Mesendoderm (in vitro differentiated cells): ENCODE measurements at regions not wholly inside any gene's neighbourhood (a gene's known extent, or its start where the extent isn't known, plus 50 kb on each side); places are given as distances from the start of the nearest gene placed in this dataset.
"Not testable (repeated sequence)": the region's sequence is repeated elsewhere in the genome, so short reads cannot be mapped to it uniquely, and the experiment has no call there.

Experiments
- DNase-seq: peaks from one replicate; pipeline ENCODE4 v3.0.0; 2013
- H2AK5ac ChIP-seq: 2 replicates; pipeline ENCODE4 v1.6.1; 2013; ENCODE audit warnings: low read length, inconsistent platforms
- H2BK120ac ChIP-seq: 2 replicates; pipeline ENCODE4 v1.6.1; 2013; ENCODE audit warnings: low read depth, mild to moderate bottlenecking, low read length, moderate library complexity, mixed read lengths
- H2BK15ac ChIP-seq: replicated peaks from 2 replicates; pipeline ENCODE4 v1.6.1; 2013; ENCODE audit warnings: low read depth, mild to moderate bottlenecking, moderate library complexity
- H2BK5ac ChIP-seq: 2 replicates; pipeline ENCODE4 v1.6.1; 2013; ENCODE audit warnings: low read length, inconsistent platforms
- H3K18ac ChIP-seq: 2 replicates; pipeline ENCODE4 v1.6.1; 2013; ENCODE audit warnings: mild to moderate bottlenecking, low read length, mixed read lengths
- H3K23ac ChIP-seq: one replicate; pipeline ENCODE4 v1.6.1; 2013; ENCODE audit warnings: low read length
- H3K27ac ChIP-seq: 2 replicates; pipeline ENCODE4 v1.5.1; 2013; ENCODE audit warnings: low read depth, mild to moderate bottlenecking, inconsistent platforms, low read length, moderate library complexity
- H3K27me3 ChIP-seq: 2 replicates; pipeline ENCODE4 v1.6.1; 2013; ENCODE audit warnings: low read length, control low read depth, mild to moderate bottlenecking, inconsistent platforms; ENCODE audit not compliant: insufficient read depth, poor library complexity
- H3K36me3 ChIP-seq: 2 replicates; pipeline ENCODE4 v1.6.1; 2013; ENCODE audit warnings: low read length, inconsistent platforms; ENCODE audit not compliant: control insufficient read depth, insufficient read depth
- H3K4ac ChIP-seq: one replicate; pipeline ENCODE4 v1.6.1; 2013; ENCODE audit warnings: low read depth, mild to moderate bottlenecking, low read length, moderate library complexity
- H3K4me1 ChIP-seq: 2 replicates; pipeline ENCODE4 v1.6.1; 2013; ENCODE audit warnings: low read depth, low read length, inconsistent platforms; ENCODE audit not compliant: control insufficient read depth
- H3K4me2 ChIP-seq: 2 replicates; pipeline ENCODE4 v1.6.1; 2013; ENCODE audit warnings: low read length
- H3K4me3 ChIP-seq: 2 replicates; pipeline ENCODE4 v1.5.1; 2013; ENCODE audit warnings: mild to moderate bottlenecking, low read length
- H3K56ac ChIP-seq: one replicate; pipeline ENCODE4 v1.6.1; 2013; ENCODE audit warnings: low read length
- H3K79me1 ChIP-seq: 2 replicates; pipeline ENCODE4 v1.6.1; 2013; ENCODE audit warnings: low read length, inconsistent platforms
- H3K79me2 ChIP-seq: 2 replicates; pipeline ENCODE4 v1.6.1; 2013; ENCODE audit warnings: mild to moderate bottlenecking, low read length; ENCODE audit not compliant: control insufficient read depth, insufficient read depth
- H3K9ac ChIP-seq: 2 replicates; pipeline ENCODE4 v1.6.1; 2013; ENCODE audit warnings: low read length, inconsistent platforms
- H4K5ac ChIP-seq: one replicate; pipeline ENCODE4 v1.6.1; 2013; ENCODE audit warnings: low read length
- H4K8ac ChIP-seq: one replicate; pipeline ENCODE4 v1.6.1; 2013; ENCODE audit warnings: low read depth, mild to moderate bottlenecking, control low read depth, low read length, moderate library complexity
- WGBS: extraction: QIAGEN DNeasy Blood & Tissue Kit; methylation state at CpG from one replicate; pipeline ENCODE4 v1.1.7; 2013; ENCODE audit warnings: low lambda C conversion rate, missing lambda C conversion rate; ENCODE audit not compliant: insufficient coverage; ENCODE audit errors: extremely low coverage; 5-methylcytosine and 5-hydroxymethylcytosine counted together

DNA sequence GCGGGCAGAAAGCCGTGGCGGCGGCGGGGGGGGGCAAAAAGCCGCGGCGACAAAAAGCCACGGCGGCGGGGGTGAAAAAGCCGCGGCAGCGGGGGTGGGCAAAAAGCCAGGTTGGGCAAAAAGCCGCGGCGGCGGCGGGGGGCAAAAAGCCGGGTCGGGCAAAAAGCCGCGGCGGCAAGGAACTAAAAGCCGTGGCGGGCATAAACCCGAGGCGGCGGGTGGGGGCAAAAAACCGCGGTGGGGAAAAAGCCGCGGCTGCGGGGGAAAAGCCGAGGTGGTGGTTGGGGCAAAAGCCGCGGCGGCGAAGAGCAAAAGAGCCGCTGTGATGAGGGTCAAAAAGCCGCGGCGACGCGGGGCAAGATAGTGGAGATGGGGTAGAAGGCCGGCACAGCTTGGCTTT, 1834.2 kb downstream of the FOXD4L5 start:
- H3K27ac ChIP-seq, H3K4me2 ChIP-seq, H3K36me3 ChIP-seq, H3K79me1 ChIP-seq, H2BK5ac ChIP-seq, H3K79me2 ChIP-seq, H3K4me3 ChIP-seq, H3K4ac ChIP-seq, H3K23ac ChIP-seq, H3K4me1 ChIP-seq, H4K5ac ChIP-seq, H4K8ac ChIP-seq, H3K9ac ChIP-seq, H2BK15ac ChIP-seq, H2AK5ac ChIP-seq, DNase-seq, H3K56ac ChIP-seq, H3K18ac ChIP-seq, H3K27me3 ChIP-seq, H2BK120ac ChIP-seq: not testable (repeated sequence)
- no CpG with 5 or more reads among the region's 46 CpGs for WGBS

DNA sequence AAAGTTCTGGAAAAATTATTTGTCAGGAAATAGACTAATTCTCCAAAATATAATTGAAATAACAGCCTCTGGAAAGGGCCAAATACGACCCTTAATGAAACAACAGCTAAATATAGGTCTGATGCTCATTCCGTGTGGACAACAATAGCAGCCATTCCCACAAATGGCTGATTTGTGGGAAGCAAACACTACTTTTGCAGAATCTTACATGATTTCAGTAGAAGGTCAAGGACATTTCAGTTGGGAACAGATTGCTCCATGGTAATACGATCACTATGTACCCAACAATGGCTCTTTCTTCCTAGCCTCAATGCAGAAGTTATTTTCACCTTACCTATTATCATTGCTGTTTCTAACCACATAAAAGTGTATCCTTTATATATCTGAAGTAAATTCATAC, 1859.9 kb downstream of the FOXD4L5 start:
- not testable (repeated sequence) for H2AK5ac ChIP-seq, H3K4ac ChIP-seq, H2BK120ac ChIP-seq, H3K18ac ChIP-seq, H3K4me3 ChIP-seq, DNase-seq, H3K56ac ChIP-seq, H3K27me3 ChIP-seq, H3K4me2 ChIP-seq, H2BK15ac ChIP-seq, H2BK5ac ChIP-seq, H3K23ac ChIP-seq, H3K79me1 ChIP-seq, H4K5ac ChIP-seq, H3K4me1 ChIP-seq, H3K9ac ChIP-seq, H3K36me3 ChIP-seq, H3K79me2 ChIP-seq, H3K27ac ChIP-seq, H4K8ac ChIP-seq
- WGBS: no CpG with 5 or more reads among the region's 3 CpGs

- not testable (repeated sequence) for H3K27ac ChIP-seq, H2AK5ac ChIP-seq, H3K27me3 ChIP-seq, H3K56ac ChIP-seq, H3K4me1 ChIP-seq, H3K79me2 ChIP-seq, H3K9ac ChIP-seq, H3K18ac ChIP-seq, H2BK15ac ChIP-seq, H3K79me1 ChIP-seq, H2BK5ac ChIP-seq, H3K4me3 ChIP-seq, H3K4me2 ChIP-seq, DNase-seq, H3K4ac ChIP-seq, H4K8ac ChIP-seq, H3K23ac ChIP-seq, H3K36me3 ChIP-seq, H4K5ac ChIP-seq, H2BK120ac ChIP-seq
- WGBS: no CpG with 5 or more reads among the region's 3 CpGs
These were observed 1894.1 kb downstream of the FOXD4L5 start for GRCh38 chr9:63390897-63391296.

DNA sequence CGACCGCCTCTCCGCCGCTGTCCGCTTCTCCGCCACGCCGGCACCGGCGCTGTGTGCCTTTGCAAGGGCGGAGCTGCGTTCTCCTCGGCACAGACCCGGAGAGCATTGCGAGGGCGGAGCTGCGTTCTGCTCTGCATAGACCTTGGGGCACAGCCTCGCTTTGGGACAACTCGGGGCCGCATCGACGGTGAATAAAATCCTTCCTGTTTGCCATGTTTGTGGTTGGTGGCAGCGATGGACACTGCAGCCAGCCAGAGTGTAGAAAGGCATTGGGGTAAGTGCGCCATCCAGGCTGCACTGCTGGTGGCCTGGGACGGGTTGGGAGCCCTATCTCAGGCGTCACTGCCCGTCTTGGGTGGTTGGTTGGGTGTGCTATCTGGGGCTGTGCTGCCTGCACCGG, 1899.5 kb downstream of the FOXD4L5 start:
- H3K4ac ChIP-seq, H3K4me3 ChIP-seq, H3K79me2 ChIP-seq, H2BK120ac ChIP-seq, H4K8ac ChIP-seq, H3K23ac ChIP-seq, H3K27ac ChIP-seq, H3K18ac ChIP-seq, H2BK5ac ChIP-seq, H4K5ac ChIP-seq, H3K9ac ChIP-seq, H3K27me3 ChIP-seq, H2AK5ac ChIP-seq, H3K4me2 ChIP-seq, H3K79me1 ChIP-seq, H2BK15ac ChIP-seq, H3K4me1 ChIP-seq, H3K36me3 ChIP-seq: not testable (repeated sequence)
- DNase-seq: peak; percentile 15
- H3K56ac ChIP-seq: peak overlapping the region; percentile 7
- WGBS: no CpG with 5 or more reads among the region's 28 CpGs

GRCh38 chr9:63379864-63380263, 1905.1 kb downstream of the FOXD4L5 start:
- H4K8ac ChIP-seq, H3K4ac ChIP-seq, H3K27ac ChIP-seq, H3K79me2 ChIP-seq, H2AK5ac ChIP-seq, H4K5ac ChIP-seq, H3K56ac ChIP-seq, H3K36me3 ChIP-seq, DNase-seq, H2BK120ac ChIP-seq, H3K23ac ChIP-seq, H3K18ac ChIP-seq, H3K79me1 ChIP-seq, H3K4me3 ChIP-seq, H2BK5ac ChIP-seq, H2BK15ac ChIP-seq, H3K4me2 ChIP-seq, H3K9ac ChIP-seq, H3K27me3 ChIP-seq, H3K4me1 ChIP-seq: not testable (repeated sequence)
- WGBS: no CpG with 5 or more reads among the region's 12 CpGs

DNA sequence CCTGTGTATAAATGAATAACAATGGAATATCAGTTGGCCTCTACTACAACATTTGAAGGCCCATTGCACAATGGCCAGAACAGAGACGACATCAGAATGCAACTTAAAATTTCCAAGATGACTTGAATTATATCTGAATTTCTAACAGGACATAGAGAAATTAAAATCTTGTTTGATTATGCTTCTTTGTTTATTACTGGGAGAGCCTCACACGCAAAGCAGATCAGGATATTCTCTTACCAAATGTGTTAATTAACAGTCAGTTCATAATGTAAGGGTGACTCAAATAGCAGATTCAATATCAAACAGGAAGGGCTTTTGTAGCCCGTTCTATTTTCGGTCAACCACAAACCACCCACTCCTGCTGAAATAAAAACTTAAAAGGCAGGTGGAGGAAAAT, 1930.8 kb downstream of the FOXD4L5 start:
- not testable (repeated sequence) for H3K56ac ChIP-seq, H3K4me1 ChIP-seq, H3K18ac ChIP-seq, H2BK15ac ChIP-seq, H3K27ac ChIP-seq, H2BK5ac ChIP-seq, H3K79me2 ChIP-seq, H3K36me3 ChIP-seq, H4K5ac ChIP-seq, H4K8ac ChIP-seq, H2BK120ac ChIP-seq, H3K23ac ChIP-seq, DNase-seq, H3K79me1 ChIP-seq, H3K27me3 ChIP-seq, H3K4me2 ChIP-seq, H2AK5ac ChIP-seq, H3K9ac ChIP-seq, H3K4ac ChIP-seq, H3K4me3 ChIP-seq
- no CpG with 5 or more reads among the region's 4 CpGs for WGBS
